ENCODE measurements at regions not wholly inside any gene's neighbourhood (a gene's known extent, or its start where the extent isn't known, plus 50 kb on each side); places are given as distances from the start of the nearest gene placed in this dataset.

- TF ChIP-seq, protein P1, sequence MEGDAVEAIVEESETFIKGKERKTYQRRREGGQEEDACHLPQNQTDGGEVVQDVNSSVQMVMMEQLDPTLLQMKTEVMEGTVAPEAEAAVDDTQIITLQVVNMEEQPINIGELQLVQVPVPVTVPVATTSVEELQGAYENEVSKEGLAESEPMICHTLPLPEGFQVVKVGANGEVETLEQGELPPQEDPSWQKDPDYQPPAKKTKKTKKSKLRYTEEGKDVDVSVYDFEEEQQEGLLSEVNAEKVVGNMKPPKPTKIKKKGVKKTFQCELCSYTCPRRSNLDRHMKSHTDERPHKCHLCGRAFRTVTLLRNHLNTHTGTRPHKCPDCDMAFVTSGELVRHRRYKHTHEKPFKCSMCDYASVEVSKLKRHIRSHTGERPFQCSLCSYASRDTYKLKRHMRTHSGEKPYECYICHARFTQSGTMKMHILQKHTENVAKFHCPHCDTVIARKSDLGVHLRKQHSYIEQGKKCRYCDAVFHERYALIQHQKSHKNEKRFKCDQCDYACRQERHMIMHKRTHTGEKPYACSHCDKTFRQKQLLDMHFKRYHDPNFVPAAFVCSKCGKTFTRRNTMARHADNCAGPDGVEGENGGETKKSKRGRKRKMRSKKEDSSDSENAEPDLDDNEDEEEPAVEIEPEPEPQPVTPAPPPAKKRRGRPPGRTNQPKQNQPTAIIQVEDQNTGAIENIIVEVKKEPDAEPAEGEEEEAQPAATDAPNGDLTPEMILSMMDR (IDR thresholded peaks at IDR 0.05) = no peak
- no peak for TF ChIP-seq POLR2A (IDR thresholded peaks at IDR 0.05)
These were observed 1376.4 kb upstream of the GOT2 start for GRCh38 chr16:60110531-60110930.

All from upper lobe of left lung (tissue), 4 donors.